RWPE2 (cell line): ENCODE measurements at regions not wholly inside any gene's neighbourhood (a gene's known extent, or its start where the extent isn't known, plus 50 kb on each side); places are given as distances from the start of the nearest gene placed in this dataset.

Experiments
- ATAC-seq: fragments of 200-7000 bp; cut with Tn5 transposase; 3 replicates; pipeline ENCODE4 v1.9.1; 2021; ENCODE audit warnings: low read depth
- DNase-seq: peaks from one replicate; pipeline ENCODE4 v3.0.0-alpha.2; 2020; ENCODE audit warnings: low spot score
- H3K27ac ChIP-seq: fragments of 450-650 bp; 2 replicates; pipeline ENCODE4 v1.5.1; 2017; ENCODE audit warnings: mild to moderate bottlenecking; ENCODE audit not compliant: poor library complexity, severe bottlenecking
- H3K27me3 ChIP-seq: fragments of 250-450 bp; sonication (Bioruptor Pico); 2 replicates; pipeline ENCODE4 v1.5.1; 2021; ENCODE audit warnings: mild to moderate bottlenecking, moderate library complexity; ENCODE audit not compliant: insufficient read depth, poor library complexity, severe bottlenecking
- H3K36me3 ChIP-seq: fragments of 250-450 bp; sonication (Bioruptor Pico); 2 replicates; pipeline ENCODE4 v1.5.1; 2020; ENCODE audit warnings: low read depth, mild to moderate bottlenecking, moderate library complexity
- H3K4me1 ChIP-seq: fragments of 250-450 bp; sonication (Bioruptor Pico); 2 replicates; pipeline ENCODE4 v1.5.1; 2021; ENCODE audit warnings: mild to moderate bottlenecking, moderate library complexity; ENCODE audit not compliant: insufficient read depth, poor library complexity, severe bottlenecking
- H3K4me3 ChIP-seq: fragments of 250-450 bp; sonication (Bioruptor Pico); 2 replicates; pipeline ENCODE4 v1.5.1; 2021; ENCODE audit warnings: mild to moderate bottlenecking, moderate library complexity; ENCODE audit not compliant: severe bottlenecking
- H3K9me3 ChIP-seq: fragments of 250-450 bp; sonication (Bioruptor Pico); 2 replicates; pipeline ENCODE4 v1.5.1; 2021; ENCODE audit warnings: mild to moderate bottlenecking, moderate library complexity; ENCODE audit not compliant: severe bottlenecking
- CTCF ChIP-seq: fragments of 450-650 bp; IDR thresholded peaks from one replicate; pipeline ENCODE4 v1.5.1; 2017; ENCODE audit warnings: mild to moderate bottlenecking, moderate library complexity; ENCODE audit not compliant: poor library complexity, severe bottlenecking

DNA sequence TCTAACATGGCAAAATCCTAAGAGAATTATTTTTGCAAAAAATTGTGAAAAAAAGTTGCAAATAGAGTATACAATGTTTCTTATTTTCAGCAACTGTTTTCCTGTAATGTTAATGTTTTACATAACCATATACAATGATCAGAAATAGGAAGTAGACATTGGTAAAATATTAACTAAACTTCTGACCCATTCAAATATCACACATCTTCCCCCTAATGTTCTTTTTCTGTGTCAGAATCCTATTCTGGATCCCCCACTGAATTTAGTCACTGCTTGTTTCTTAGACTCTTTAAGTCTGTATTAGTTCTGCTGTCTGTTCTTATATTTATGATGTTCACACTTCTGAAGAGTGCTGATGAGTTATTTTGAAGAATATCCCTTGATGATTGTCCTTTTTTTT lies 62.0 kb downstream of the HFE start:
- no peak for TF ChIP-seq CTCF
- H3K27ac ChIP-seq: no peak overlapping the region

GRCh38 chr6:26152226-26153101 lies 65.2 kb downstream of the HFE start:
- Histone ChIP-seq H3K27me3 (no peaks in the 10 kb centered on the region), H3K4me1 (peaks cover 24% of the 10 kb centered on the region), H3K4me3 (no peak overlapping the region), H3K9me3 (no peaks in the 10 kb centered on the region), H3K27ac (peak overlapping the region; percentile 79), H3K36me3 (no peaks in the 10 kb centered on the region; the same call in 1 of the 2 replicates)
- ATAC-seq (peak; percentile 19), DNase-seq (no peak)
- no peak for TF ChIP-seq CTCF

More for the DNA sequence above, 62.0 kb downstream of the HFE start:
- H3K36me3 ChIP-seq: no peaks in the 10 kb centered on the region
- DNase-seq (no peak), ATAC-seq (no peak)
- no peak overlapping the region for H3K4me3 ChIP-seq
- H3K9me3 ChIP-seq: no peaks in the 10 kb centered on the region
- peaks cover 17% of the 10 kb centered on the region for H3K4me1 ChIP-seq
- no peaks in the 10 kb centered on the region for H3K27me3 ChIP-seq

DNA sequence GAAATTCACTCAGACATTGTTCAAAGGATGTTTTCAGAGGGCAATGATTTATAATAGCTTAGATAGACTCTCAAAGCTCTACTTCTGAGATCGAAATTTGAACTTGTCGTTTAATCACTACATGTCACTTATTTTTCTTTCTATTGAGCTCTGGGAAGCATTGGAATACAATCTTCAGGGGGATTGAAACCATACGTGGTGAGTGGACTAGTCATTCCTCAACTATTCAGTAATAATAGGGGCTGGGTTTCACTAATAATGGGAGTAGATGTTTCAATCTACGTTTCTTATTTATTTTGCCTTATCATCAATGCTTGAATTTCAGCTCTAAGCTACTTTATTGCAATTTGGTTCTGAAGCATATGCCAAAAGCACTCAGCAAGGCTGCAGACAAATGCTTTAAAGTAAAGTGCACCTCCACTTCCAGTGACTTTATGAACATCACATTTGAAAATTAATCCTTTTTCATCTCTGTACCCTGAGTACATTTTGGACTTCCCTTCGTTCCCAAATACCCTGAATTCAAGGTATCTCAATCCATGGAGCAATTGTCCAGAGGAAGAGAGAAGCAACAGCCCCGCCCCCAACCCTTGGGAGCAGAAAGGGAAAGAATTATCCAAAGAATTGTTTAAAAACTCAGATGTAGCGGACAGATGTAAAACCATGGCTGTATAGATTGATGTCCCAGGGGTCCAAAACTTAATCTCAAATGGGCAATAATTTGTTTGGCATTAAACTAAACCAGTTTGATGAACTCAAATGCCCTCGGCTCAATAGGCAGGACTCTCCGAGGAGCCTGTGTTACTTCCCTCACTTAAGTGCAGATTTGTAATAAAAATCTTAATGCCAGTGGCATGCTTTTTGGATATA lies 68.1 kb downstream of the HFE start:
- Histone ChIP-seq H3K9me3 (no peaks in the 10 kb centered on the region), H3K27me3 (no peaks in the 10 kb centered on the region), H3K27ac (peak overlapping the region; percentile 88), H3K4me3 (peak overlapping the region; percentile 84), H3K36me3 (no peaks in the 10 kb centered on the region; the same call in 1 of the 2 replicates), H3K4me1 (peaks cover 28% of the 10 kb centered on the region)
- DNase-seq (no peak), ATAC-seq (no peak)
- no peak for TF ChIP-seq CTCF

GRCh38 chr6:26156105-26156849 lies 69.0 kb downstream of the HFE start:
- Histone ChIP-seq H3K4me3 (peak overlapping the region; percentile 84), H3K9me3 (no peaks in the 10 kb centered on the region), H3K27me3 (no peaks in the 10 kb centered on the region), H3K4me1 (peaks cover 28% of the 10 kb centered on the region), H3K27ac (peak overlapping the region; percentile 88), H3K36me3 (no peaks in the 10 kb centered on the region; the same call in 1 of the 2 replicates)
- DNase-seq: peak; percentile 80
- TF ChIP-seq CTCF: no peak
- peak; percentile 28 for ATAC-seq
